ENCODE measurements at regions not wholly inside any gene's neighbourhood (a gene's known extent, or its start where the extent isn't known, plus 50 kb on each side); places are given as distances from the start of the nearest gene placed in this dataset.

- TF ChIP-seq CTCF (IDR thresholded peaks at IDR 0.05) (no peak), POLR2A (IDR thresholded peaks at IDR 0.05) (no peak), POLR2AphosphoS5 (IDR thresholded peaks at IDR 0.05) (no peak)
These were observed 182.0 kb upstream of the THSD7A start for GRCh38 chr7:12013983-12014382.
